HG03469 (cell line): ENCODE measurements at regions not wholly inside any gene's neighbourhood (a gene's known extent, or its start where the extent isn't known, plus 50 kb on each side); places are given as distances from the start of the nearest gene placed in this dataset.

Experiments
- ATAC-seq: cut with Tn5 transposase; IDR thresholded peaks from one replicate; pipeline ENCODE4 v1.9.1; 2021; ENCODE audit warnings: mild to moderate bottlenecking, moderate library complexity, moderate number of reproducible peaks; ENCODE audit not compliant: unreplicated experiment

DNA sequence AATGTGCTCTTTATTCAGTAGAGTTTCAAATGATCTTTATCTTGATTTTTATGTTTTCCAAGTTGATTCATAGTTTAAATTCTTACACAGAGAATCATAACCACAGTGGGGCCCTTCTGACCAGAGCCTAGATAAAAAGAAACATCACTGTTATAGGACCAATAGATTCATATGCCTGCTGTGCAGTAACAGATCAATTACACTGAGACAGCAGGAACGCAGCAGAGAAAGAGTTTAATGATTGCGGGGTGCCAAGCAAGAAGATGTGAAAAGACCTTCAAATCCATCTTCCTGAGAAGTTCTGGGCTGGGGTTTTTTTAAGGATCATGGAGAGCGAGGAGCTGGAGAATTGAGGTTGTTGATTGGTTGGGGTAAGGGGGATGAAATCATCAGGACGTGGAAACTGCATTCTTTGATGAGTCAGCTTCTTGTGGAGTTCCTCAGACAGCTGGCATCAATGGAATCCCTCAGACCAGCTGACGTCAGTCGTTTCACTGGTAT lies 346.6 kb downstream of the TBC1D4 start:
- no peak for ATAC-seq

- ATAC-seq = no peak
Observed at GRCh38 chr13:75132701-75133695, 349.0 kb downstream of the TBC1D4 start.

- ATAC-seq = no peak
Observed at GRCh38 chr13:75129331-75129730, 352.6 kb downstream of the TBC1D4 start.

GRCh38 chr13:75124415-75124814 lies 357.6 kb downstream of the TBC1D4 start:
- ATAC-seq = no peak

GRCh38 chr13:75123428-75123827 lies 358.5 kb downstream of the TBC1D4 start:
- no peak for ATAC-seq

DNA sequence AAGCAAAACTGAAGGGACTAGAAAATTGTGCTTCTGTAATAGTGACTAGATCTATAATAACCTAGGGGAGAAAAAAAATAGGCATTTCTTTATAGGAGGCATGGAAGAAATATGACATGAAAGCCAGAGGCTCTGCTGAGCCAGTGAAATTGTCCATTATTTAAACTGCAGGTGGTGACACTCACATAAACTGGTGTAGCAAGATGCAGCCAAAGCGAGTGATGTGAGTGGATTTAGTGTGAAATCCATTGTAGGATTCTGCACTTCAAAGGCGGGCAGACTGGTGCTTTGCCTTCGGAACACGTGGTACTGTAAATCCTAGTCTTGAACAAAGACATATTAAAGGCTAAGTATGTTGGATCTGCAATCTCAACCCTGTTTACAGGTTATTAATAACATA lies 361.9 kb downstream of the TBC1D4 start:
- no peak for ATAC-seq

GRCh38 chr13:75115171-75115570 lies 366.8 kb downstream of the TBC1D4 start:
- no peak for ATAC-seq

GRCh38 chr13:75103976-75104375 lies 378.0 kb downstream of the TBC1D4 start:
- ATAC-seq = no peak

- ATAC-seq = no peak
Observed at GRCh38 chr13:75102001-75102716, 379.8 kb downstream of the TBC1D4 start.

DNA sequence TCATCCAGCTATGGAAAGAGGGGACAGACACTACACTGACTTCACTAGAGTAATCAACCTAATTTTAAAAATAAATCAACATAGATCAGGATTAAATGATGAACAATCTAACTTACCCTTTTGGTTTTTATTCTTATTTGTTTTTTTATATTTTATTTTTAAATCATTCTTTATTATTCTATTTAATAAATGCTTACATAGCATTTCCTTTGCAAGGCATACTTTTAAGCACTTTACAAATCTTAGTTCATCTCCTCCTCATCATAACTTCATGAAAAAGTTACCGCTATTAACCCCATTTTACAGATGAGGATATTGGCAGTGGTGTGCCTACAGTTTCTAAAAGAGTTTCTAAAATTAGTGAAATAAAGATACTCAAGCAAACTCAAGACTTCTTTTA lies 380.6 kb downstream of the TBC1D4 start:
- no peak for ATAC-seq

DNA sequence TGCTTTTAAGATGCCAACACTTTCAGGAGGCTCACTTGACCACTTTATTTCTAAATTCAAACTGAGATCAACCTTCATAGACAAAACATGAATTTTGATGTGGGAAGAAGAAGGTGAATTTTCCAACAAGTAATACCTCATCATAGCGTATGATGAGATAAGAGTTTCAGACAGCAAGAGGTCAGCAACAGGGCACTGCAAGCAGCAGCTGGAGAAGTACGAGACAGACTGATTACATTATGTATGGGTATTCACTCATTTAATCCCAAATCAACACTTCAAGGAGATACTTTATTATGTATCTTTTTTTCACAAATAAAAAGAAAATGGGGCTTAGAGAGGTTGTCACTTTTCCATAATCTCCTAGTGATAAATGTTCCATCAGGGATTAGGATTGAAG lies 389.8 kb downstream of the TBC1D4 start:
- no peak for ATAC-seq

- no peak for ATAC-seq
Observed at GRCh38 chr13:75091718-75092117, 390.3 kb downstream of the TBC1D4 start.

DNA sequence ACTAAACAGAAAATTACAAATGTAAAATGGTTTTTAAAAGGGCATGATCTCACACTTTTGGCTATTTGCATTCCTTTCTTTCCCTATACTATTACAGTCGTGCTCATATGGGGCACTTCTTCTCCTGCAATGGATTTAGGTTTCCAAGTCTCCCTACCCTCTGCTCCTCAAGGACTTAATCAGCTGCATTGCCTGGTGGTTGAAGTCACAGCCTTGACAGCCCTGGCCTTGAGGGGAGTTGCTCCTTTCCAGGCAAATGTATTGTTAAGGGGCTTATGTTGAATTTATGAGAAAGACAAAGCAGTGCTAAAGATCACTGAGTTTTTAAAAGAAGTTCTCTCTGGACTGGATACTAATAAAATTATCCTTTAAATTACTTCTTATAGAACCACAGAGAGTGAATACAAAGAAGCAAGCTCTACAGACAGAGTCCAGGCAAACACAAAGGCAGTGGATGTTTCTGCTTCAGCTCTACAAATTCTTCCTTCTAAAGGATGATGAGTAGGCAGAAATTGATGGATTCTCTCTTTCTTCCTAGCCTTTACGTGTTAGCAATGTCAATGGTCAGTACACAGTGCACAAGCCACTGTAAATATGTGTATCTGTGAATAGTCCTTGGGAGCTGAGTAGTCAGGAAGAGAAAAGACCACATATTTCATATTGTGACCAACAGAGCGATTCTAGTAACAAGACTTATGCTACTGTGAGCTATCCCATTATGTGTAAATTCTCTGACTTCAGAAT lies 390.9 kb downstream of the TBC1D4 start:
- ATAC-seq = no peak

DNA sequence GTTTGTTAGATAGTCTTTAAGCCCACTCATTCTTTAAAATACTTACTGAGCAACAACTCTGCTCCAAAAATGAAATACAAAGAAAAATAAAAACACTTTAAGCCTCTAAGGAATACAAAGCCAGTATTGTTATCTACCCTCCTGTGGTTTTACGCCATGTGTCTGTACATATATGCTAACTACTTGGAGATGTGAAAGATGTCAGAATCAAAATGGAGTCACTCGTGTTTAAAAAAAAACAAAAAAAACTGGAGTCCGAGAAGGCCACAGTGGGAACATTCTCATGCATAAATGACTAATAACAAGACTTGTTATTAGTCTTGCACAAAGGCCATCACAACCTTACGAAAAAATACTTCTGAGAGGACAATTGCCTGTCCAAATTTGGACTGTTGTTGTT lies 393.1 kb downstream of the TBC1D4 start:
- no peak for ATAC-seq

DNA sequence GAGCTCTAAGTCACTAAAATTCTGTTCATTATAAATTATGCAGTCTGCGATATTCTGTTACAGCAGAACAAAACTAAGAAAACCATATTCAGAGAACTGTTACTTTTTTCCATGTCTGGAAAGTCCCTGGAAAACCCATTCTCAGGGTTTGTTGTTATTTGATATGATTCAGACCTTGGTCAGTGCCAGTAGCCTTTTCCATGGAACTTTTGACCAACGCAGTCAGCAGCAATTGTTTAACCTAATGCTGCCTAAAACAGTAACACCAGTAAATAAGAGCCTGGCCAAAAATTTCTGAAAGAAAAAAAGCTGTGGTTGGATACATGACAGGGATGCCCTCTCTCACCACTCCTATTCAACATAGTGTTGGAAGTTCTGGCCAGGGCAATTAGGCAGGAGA lies 402.7 kb downstream of the TBC1D4 start:
- ATAC-seq = no peak

- ATAC-seq = no peak
Observed at GRCh38 chr13:75076476-75076875, 405.5 kb downstream of the TBC1D4 start.

- no peak for ATAC-seq
Observed at GRCh38 chr13:75073786-75074185, 408.2 kb downstream of the TBC1D4 start.

- ATAC-seq = no peak
Observed at GRCh38 chr13:75072891-75073290, 409.1 kb downstream of the TBC1D4 start.

- no peak for ATAC-seq
Observed at GRCh38 chr13:75072368-75072767, 409.6 kb downstream of the TBC1D4 start.

DNA sequence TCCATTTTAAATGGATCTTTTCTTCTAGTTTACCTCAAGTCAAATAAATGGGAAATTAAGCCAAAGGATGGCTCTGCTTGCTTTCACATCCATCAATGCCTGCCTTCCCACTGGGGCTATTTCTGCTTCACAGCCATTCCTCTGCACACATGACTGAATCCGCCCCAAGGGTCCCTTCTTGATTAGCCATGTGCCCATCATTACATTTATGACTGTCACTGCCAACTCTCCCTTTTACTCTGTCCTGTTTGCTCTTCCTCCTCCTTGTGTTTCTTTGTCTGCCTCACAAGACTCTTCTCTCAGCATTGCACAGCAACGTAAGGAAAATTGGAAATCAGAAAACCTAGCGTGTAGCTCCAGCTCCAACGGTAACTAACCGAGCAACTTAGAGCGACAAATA lies 410.2 kb downstream of the TBC1D4 start:
- ATAC-seq = no peak

GRCh38 chr13:75071395-75071794 lies 410.6 kb downstream of the TBC1D4 start:
- no peak for ATAC-seq
